ENCODE measurements at regions not wholly inside any gene's neighbourhood (a gene's known extent, or its start where the extent isn't known, plus 50 kb on each side); places are given as distances from the start of the nearest gene placed in this dataset.

DNA sequence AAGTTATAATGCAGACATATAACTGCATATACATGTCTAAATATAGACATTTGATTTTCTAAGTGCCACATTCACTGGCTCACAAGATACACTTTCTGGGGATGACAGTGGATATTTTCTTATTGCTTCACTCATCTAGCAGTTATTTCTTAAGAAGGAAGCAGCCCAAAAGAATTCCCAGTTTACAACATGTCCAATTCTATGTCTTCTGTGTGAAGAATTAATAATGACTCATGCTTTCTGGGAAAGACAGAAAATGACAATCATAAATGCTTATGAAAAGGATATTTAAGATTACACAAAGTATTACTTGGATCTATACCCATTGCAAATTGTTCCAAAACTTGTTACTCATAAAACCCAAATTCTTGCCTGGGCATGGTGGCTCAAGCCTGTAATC lies 543.4 kb downstream of the SUCLA2 start:
- DNase-seq: no peak
- Histone ChIP-seq H3K4me3 (no peak overlapping the region), H3K4me2 (no peak overlapping the region), H4K20me1 (ENCODE audit: insufficient read depth) (no peaks in the 10 kb centered on the region), H3K27me3 (ENCODE audit: insufficient read depth, low read depth) (no peaks in the 10 kb centered on the region), H3K9me3 (ENCODE audit: insufficient read depth, low read depth) (no peaks in the 10 kb centered on the region), H3K36me3 (ENCODE audit: low read depth) (no peaks in the 10 kb centered on the region), H3K27ac (no peak overlapping the region), H3K4me1 (replicated peaks; ENCODE audit: insufficient read depth) (no peaks in the 10 kb centered on the region), H2AFZ (no peak overlapping the region), H3K79me2 (ENCODE audit: low read depth) (no peaks in the 10 kb centered on the region), H3F3A (ENCODE audit: insufficient read depth, low read depth) (no peaks in the 10 kb centered on the region), H3K9me2 (ENCODE audit: insufficient read depth) (no peaks in the 10 kb centered on the region)
- TF ChIP-seq, protein P1, sequence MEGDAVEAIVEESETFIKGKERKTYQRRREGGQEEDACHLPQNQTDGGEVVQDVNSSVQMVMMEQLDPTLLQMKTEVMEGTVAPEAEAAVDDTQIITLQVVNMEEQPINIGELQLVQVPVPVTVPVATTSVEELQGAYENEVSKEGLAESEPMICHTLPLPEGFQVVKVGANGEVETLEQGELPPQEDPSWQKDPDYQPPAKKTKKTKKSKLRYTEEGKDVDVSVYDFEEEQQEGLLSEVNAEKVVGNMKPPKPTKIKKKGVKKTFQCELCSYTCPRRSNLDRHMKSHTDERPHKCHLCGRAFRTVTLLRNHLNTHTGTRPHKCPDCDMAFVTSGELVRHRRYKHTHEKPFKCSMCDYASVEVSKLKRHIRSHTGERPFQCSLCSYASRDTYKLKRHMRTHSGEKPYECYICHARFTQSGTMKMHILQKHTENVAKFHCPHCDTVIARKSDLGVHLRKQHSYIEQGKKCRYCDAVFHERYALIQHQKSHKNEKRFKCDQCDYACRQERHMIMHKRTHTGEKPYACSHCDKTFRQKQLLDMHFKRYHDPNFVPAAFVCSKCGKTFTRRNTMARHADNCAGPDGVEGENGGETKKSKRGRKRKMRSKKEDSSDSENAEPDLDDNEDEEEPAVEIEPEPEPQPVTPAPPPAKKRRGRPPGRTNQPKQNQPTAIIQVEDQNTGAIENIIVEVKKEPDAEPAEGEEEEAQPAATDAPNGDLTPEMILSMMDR (conservative IDR thresholded peaks at IDR 0.05): no peak
- TF ChIP-seq EZH2 (IDR thresholded peaks at IDR 0.05; ENCODE audit: low read depth): no peak
- BruUV-seq (replicated peaks): no TSS peak
- POLR2A ChIA-PET (ENCODE audit: unreplicated experiment): no interaction called here
- CTCF ChIA-PET: no interaction called here
- intact Hi-C loops (cut with micrococcal nuclease; ENCODE audit: unreplicated experiment): no loop called here

DNA sequence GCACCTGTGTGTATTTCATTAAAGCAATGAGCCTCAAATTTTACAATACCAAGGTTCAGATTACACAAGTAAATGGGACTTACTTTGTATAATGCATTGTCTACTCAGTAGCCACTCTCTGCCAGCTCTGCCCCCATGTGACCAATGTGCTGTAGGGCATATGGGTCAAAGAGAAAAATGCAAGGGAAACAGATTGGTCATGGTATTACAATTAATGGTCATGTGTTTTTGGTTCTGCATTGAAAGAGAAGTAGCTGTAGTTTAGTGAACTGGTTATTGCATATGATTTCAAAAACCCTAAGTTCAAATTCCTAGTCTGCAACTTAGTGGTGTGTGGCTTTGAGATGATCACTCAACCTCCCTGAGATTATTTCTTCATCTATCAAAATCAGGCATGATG lies 545.4 kb downstream of the SUCLA2 start:
- no peak for TF ChIP-seq EZH2 (IDR thresholded peaks at IDR 0.05; ENCODE audit: low read depth)
- TF ChIP-seq, protein P1 (conservative IDR thresholded peaks at IDR 0.05): no peak
- ChIA-PET POLR2A (ENCODE audit: unreplicated experiment) (no interaction called here), CTCF (no interaction called here)
- H3K9me3 ChIP-seq (ENCODE audit: insufficient read depth, low read depth): no peaks in the 10 kb centered on the region
- H3K4me2 ChIP-seq: no peak overlapping the region
- no peaks in the 10 kb centered on the region for H3K9me2 ChIP-seq (ENCODE audit: insufficient read depth)
- no peaks in the 10 kb centered on the region for H3K4me1 ChIP-seq (replicated peaks; ENCODE audit: insufficient read depth)
- H3K36me3 ChIP-seq (ENCODE audit: low read depth): no peaks in the 10 kb centered on the region
- H3K27me3 ChIP-seq (ENCODE audit: insufficient read depth, low read depth): no peaks in the 10 kb centered on the region
- H3K27ac ChIP-seq: no peak overlapping the region
- H4K20me1 ChIP-seq (ENCODE audit: insufficient read depth): no peaks in the 10 kb centered on the region
- no peaks in the 10 kb centered on the region for H3K79me2 ChIP-seq (ENCODE audit: low read depth)
- H2AFZ ChIP-seq: no peak overlapping the region
- intact Hi-C loops (cut with micrococcal nuclease; ENCODE audit: unreplicated experiment): no loop called here
- no peak overlapping the region for H3K4me3 ChIP-seq
- DNase-seq: no peak
- no TSS peak for BruUV-seq (replicated peaks)
- no peaks in the 10 kb centered on the region for H3F3A ChIP-seq (ENCODE audit: insufficient read depth, low read depth)

DNA sequence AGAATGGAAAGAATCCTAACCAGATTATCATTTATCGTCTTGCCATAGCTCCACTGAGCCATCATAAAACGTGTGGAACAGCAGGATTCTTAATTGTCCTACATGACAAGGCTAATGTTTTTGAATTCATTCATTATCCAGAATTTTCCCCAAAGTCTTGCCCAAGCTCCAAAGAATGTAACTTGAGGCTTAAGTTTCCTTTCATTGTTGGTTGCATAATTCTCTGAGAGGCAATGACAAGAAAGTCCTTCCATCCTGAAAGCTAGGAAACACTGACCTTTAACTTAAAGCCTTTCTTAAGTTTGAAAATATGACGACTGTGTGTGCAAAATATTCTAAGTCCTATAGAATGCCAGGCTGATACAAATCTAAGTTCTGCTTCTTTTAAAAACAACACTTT lies 546.1 kb downstream of the SUCLA2 start:
- no TSS peak for BruUV-seq (replicated peaks)
- intact Hi-C loops (cut with micrococcal nuclease; ENCODE audit: unreplicated experiment): no loop called here
- Histone ChIP-seq H3K4me1 (replicated peaks; ENCODE audit: insufficient read depth) (no peaks in the 10 kb centered on the region), H3K9me2 (ENCODE audit: insufficient read depth) (no peaks in the 10 kb centered on the region), H3K36me3 (ENCODE audit: low read depth) (no peaks in the 10 kb centered on the region), H3K4me2 (no peak overlapping the region), H2AFZ (no peak overlapping the region), H3K27me3 (ENCODE audit: insufficient read depth, low read depth) (no peaks in the 10 kb centered on the region), H3K79me2 (ENCODE audit: low read depth) (no peaks in the 10 kb centered on the region), H3K27ac (no peak overlapping the region), H4K20me1 (ENCODE audit: insufficient read depth) (no peaks in the 10 kb centered on the region), H3K9me3 (ENCODE audit: insufficient read depth, low read depth) (no peaks in the 10 kb centered on the region), H3K4me3 (no peak overlapping the region), H3F3A (ENCODE audit: insufficient read depth, low read depth) (no peaks in the 10 kb centered on the region)
- no peak for DNase-seq
- POLR2A ChIA-PET (ENCODE audit: unreplicated experiment): no interaction called here
- CTCF ChIA-PET: interaction anchor here (0.6 kb wide), 1 partner anchor 1242 kb away, joined by 3 read pairs; no protein-coding TSS in a partner anchor
- no peak for TF ChIP-seq EZH2 (IDR thresholded peaks at IDR 0.05; ENCODE audit: low read depth)
- TF ChIP-seq, protein P1 (conservative IDR thresholded peaks at IDR 0.05): no peak

Data from PC-9 (cell line).